IPS DF 6.9 (cell line): ENCODE measurements at regions not wholly inside any gene's neighbourhood (a gene's known extent, or its start where the extent isn't known, plus 50 kb on each side); places are given as distances from the start of the nearest gene placed in this dataset.

ENCODE experiments used
- DNase-seq: peaks from one replicate; pipeline ENCODE4 v3.0.0-alpha.2; 2013; ENCODE audit warnings: low read depth, low spot score
- H3K27ac ChIP-seq: one replicate; pipeline ENCODE4 v1.5.1; 2013; ENCODE audit warnings: low read length, control low read depth
- H3K27me3 ChIP-seq: 2 replicates; pipeline ENCODE4 v1.6.1; 2013; ENCODE audit warnings: mild to moderate bottlenecking, low read length; ENCODE audit not compliant: control insufficient read depth, insufficient read depth
- H3K36me3 ChIP-seq: 2 replicates; pipeline ENCODE4 v1.6.1; 2013; ENCODE audit warnings: low read length; ENCODE audit not compliant: control insufficient read depth, insufficient read depth
- H3K4me1 ChIP-seq: 2 replicates; pipeline ENCODE4 v1.6.1; 2013; ENCODE audit warnings: low read length; ENCODE audit not compliant: control insufficient read depth, insufficient read depth
- H3K4me3 ChIP-seq: 2 replicates; pipeline ENCODE4 v1.5.1; 2013; ENCODE audit warnings: mild to moderate bottlenecking, low read length
- H3K9me3 ChIP-seq: 2 replicates; pipeline ENCODE4 v1.6.1; 2013; ENCODE audit warnings: low read length, inconsistent platforms; ENCODE audit not compliant: control insufficient read depth, insufficient read depth
- WGBS: extraction: QIAGEN DNeasy Blood & Tissue Kit; methylation state at CpG from one replicate; pipeline ENCODE4 v1.1.7; 2013; ENCODE audit warnings: mixed read lengths, missing lambda C conversion rate; ENCODE audit not compliant: insufficient read length, insufficient coverage; 5-methylcytosine and 5-hydroxymethylcytosine counted together

DNA sequence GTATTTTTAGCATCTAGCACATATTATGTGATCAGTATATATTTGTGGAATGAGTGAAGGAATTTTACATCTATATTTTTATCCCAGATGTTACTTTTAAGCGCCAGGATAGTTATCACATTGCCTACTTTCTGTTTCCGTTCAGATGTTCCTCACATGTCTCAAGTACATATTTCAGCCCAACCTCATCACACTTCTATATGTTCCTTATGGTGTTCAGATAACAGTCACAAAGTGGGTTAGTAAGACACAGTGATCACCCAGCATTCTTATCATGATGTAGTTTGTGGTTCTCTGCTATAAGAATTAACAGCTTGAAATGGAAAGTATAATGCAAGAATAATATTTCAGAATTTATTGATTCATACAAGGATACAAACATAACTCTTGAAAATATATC lies 170.0 kb upstream of the RASA1 start:
- no peak overlapping the region for H3K4me3 ChIP-seq
- no peaks in the 10 kb centered on the region for H3K27me3 ChIP-seq
- no peaks in the 10 kb centered on the region for H3K4me1 ChIP-seq
- H3K27ac ChIP-seq: no peak overlapping the region
- no CpG with 5 or more reads among the region's 2 CpGs for WGBS
- H3K36me3 ChIP-seq: no peaks in the 10 kb centered on the region
- DNase-seq: no peak
- no peaks in the 10 kb centered on the region for H3K9me3 ChIP-seq

DNA sequence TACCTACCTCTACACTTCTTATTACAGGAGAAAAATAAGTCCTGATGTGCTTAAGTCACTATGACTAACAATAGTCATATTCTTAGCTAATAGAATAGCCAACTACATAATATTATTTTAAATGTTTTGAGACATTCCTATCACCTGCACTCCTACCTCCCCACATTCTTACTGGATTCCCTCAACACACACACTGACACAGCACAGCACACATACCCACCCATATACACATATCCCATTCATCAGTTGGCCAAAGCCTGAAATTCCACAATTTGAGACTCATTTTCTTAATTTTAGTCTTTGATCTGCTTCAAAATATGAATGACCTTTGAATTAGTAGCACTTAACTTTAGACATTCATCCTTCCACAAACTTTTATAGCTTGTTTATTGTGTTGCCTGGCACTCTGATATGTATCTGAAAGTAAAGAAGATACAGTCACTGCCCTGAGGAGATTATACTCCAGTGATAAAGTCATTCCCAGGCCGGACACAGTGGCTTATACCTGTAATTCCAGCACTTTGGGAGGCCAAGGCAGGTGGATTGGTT lies 168.3 kb upstream of the RASA1 start:
- DNase-seq: no peak
- no CpG with 5 or more reads among the region's 1 CpG for WGBS
- no peak overlapping the region for H3K4me3 ChIP-seq
- H3K4me1 ChIP-seq: no peaks in the 10 kb centered on the region
- H3K27ac ChIP-seq: no peak overlapping the region
- H3K36me3 ChIP-seq: no peaks in the 10 kb centered on the region
- no peaks in the 10 kb centered on the region for H3K9me3 ChIP-seq
- no peaks in the 10 kb centered on the region for H3K27me3 ChIP-seq

- Histone ChIP-seq H3K36me3 (no peaks in the 10 kb centered on the region), H3K9me3 (no peaks in the 10 kb centered on the region), H3K27me3 (no peaks in the 10 kb centered on the region), H3K4me3 (no peak overlapping the region), H3K4me1 (no peaks in the 10 kb centered on the region), H3K27ac (no peak overlapping the region)
- DNase-seq: no peak
Measured at GRCh38 chr5:87099968-87100367, 167.7 kb upstream of the RASA1 start.

- no peak for DNase-seq
- whole genome bisulfite sequencing: no CpG with 5 or more reads among the region's 3 CpGs
- H3K9me3 ChIP-seq: no peaks in the 10 kb centered on the region
- H3K4me1 ChIP-seq: no peaks in the 10 kb centered on the region
- H3K4me3 ChIP-seq: no peak overlapping the region
- H3K27me3 ChIP-seq: no peaks in the 10 kb centered on the region
- H3K36me3 ChIP-seq: no peaks in the 10 kb centered on the region
- no peak overlapping the region for H3K27ac ChIP-seq
Measured at GRCh38 chr5:87101321-87101720, 166.4 kb upstream of the RASA1 start.

GRCh38 chr5:87102841-87103240 lies 164.8 kb upstream of the RASA1 start:
- Histone ChIP-seq H3K4me3 (no peak overlapping the region), H3K36me3 (no peaks in the 10 kb centered on the region), H3K9me3 (no peaks in the 10 kb centered on the region), H3K27ac (no peak overlapping the region), H3K27me3 (no peaks in the 10 kb centered on the region), H3K4me1 (no peaks in the 10 kb centered on the region)
- no peak for DNase-seq
- no CpG with 5 or more reads among the region's 1 CpG for WGBS

DNA sequence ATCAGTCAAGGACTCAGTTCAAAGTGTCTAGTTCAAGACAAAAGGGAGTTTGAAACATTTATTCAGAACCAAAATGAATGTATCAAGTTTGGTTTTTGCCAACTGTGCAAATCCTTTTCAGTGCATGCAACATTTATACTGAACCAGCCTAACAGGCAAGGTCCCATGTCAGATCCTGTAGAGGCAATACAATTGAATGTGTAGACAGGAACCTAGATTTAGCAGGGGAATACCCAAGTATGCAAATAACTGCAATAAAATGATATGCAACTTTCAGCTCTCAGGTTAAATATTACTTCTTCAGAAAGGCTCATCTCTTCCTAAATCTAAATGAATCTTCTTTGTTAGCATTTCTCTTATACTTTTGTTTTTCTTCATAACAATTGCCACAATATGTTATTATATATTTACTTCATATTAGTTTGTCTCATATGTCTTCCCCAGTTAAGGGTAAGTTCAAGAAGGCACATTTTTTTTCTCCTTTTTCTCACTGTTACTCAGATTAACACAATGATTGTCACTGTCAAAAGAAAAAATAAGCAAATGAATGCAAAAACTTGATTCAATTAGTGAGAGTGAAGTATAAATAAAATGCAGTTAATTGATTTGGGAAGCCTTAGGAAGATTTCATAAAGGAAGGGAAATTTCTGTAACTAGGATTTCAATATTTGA lies 163.9 kb upstream of the RASA1 start:
- Histone ChIP-seq H3K27ac (no peak overlapping the region), H3K4me3 (no peak overlapping the region), H3K9me3 (no peaks in the 10 kb centered on the region), H3K4me1 (no peaks in the 10 kb centered on the region), H3K27me3 (no peaks in the 10 kb centered on the region), H3K36me3 (no peaks in the 10 kb centered on the region)
- DNase-seq: no peak

DNA sequence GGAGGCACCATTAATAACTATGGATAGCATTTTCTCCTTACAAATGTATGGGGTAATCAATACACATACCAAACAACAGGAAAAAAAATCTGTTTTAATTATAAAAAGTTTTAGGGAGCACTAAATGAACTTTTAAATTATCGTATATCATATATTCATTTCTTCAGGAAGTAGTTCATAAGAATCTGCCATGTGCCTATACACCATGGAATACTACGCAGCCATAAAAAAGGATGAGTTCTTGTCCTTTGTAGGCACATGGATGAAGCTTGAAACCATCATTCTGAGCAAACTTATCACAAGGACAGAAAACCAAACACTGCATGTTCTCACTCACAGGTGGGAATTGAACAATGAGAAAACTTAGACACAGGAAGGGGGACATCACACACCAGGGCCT lies 162.1 kb upstream of the RASA1 start:
- Histone ChIP-seq H3K27ac (no peak overlapping the region), H3K9me3 (no peaks in the 10 kb centered on the region), H3K4me3 (no peak overlapping the region), H3K36me3 (no peaks in the 10 kb centered on the region), H3K27me3 (no peaks in the 10 kb centered on the region), H3K4me1 (no peaks in the 10 kb centered on the region)
- no peak for DNase-seq
- no CpG with 5 or more reads among the region's 2 CpGs for WGBS

DNA sequence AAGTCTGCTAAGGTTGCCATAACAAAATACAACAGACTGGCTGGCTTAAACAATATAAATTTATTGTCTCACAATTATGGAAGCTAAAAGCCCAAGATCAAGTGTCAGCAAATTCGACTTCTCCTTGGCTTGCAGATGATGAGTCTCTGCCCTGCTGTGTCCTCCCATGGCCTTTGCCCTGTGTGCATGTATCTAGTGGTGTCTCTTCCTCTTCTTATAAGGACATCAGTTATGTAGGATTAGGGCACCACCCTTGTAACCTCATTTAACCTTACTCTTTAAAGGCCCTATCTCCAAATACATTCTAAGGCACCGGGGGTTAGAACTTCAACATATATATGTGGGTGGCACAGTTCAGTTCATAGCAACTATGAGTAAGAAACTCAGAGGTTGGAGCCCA lies 157.9 kb upstream of the RASA1 start:
- DNase-seq: no peak
- Histone ChIP-seq H3K9me3 (no peaks in the 10 kb centered on the region), H3K36me3 (no peaks in the 10 kb centered on the region), H3K4me1 (no peaks in the 10 kb centered on the region), H3K27ac (no peak overlapping the region), H3K4me3 (no peak overlapping the region), H3K27me3 (no peaks in the 10 kb centered on the region)
- WGBS: no CpG with 5 or more reads among the region's 2 CpGs

DNA sequence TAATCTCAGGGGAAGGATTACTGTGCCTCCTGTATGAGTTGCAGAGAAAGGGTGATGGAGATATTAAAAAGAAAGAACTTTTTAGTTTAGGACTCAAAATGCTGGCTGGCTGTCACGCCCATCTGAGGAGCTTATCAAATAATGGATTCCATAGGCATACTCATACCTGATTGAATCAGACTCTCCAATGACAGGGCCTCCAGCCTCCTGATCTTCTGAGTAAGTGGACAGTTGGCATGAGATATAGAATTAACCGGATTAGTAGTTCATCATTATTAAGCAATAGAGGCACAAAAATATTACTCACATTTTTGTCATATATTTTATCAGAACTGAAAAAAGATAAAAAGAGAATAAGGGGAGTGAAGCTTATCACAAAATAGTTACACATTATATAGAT lies 157.0 kb upstream of the RASA1 start:
- H3K36me3 ChIP-seq: no peaks in the 10 kb centered on the region
- no peak overlapping the region for H3K4me3 ChIP-seq
- H3K27me3 ChIP-seq: no peaks in the 10 kb centered on the region
- no peaks in the 10 kb centered on the region for H3K4me1 ChIP-seq
- WGBS: no CpG with 5 or more reads among the region's 2 CpGs
- H3K27ac ChIP-seq: no peak overlapping the region
- no peak for DNase-seq
- H3K9me3 ChIP-seq: no peaks in the 10 kb centered on the region

- H3K4me3 ChIP-seq: no peak overlapping the region
- WGBS: no CpG with 5 or more reads among the region's 3 CpGs
- H3K36me3 ChIP-seq: no peaks in the 10 kb centered on the region
- no peak overlapping the region for H3K27ac ChIP-seq
- no peaks in the 10 kb centered on the region for H3K27me3 ChIP-seq
- DNase-seq: no peak
- no peaks in the 10 kb centered on the region for H3K9me3 ChIP-seq
- H3K4me1 ChIP-seq: no peaks in the 10 kb centered on the region
Measured at GRCh38 chr5:87113861-87114260, 153.8 kb upstream of the RASA1 start.

DNA sequence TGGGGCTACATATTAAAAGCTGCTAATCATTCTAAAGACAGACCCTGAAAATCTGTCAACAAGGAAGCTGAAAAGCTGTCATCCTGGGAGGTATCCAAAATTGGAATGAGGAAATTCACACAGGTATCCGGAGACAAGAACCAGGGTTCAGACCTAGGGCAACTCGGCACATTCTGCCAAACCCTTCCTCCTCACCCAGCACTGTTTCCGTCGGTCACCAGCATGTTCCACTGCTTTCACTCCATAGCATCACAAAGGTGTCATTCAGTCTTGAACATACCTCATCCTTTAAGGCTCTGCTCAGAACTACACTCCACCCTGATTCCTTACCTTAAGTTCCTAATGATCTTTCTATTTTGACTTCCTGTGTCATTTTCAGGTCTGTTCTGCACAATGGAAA lies 153.1 kb upstream of the RASA1 start:
- Histone ChIP-seq H3K36me3 (no peaks in the 10 kb centered on the region), H3K4me1 (no peaks in the 10 kb centered on the region), H3K27me3 (no peaks in the 10 kb centered on the region), H3K4me3 (no peak overlapping the region), H3K27ac (no peak overlapping the region), H3K9me3 (no peaks in the 10 kb centered on the region)
- no CpG with 5 or more reads among the region's 4 CpGs for WGBS
- no peak for DNase-seq
